B cell (primary cell): ENCODE measurements at regions not wholly inside any gene's neighbourhood (a gene's known extent, or its start where the extent isn't known, plus 50 kb on each side); places are given as distances from the start of the nearest gene placed in this dataset.

ENCODE experiments used
- ATAC-seq: fragments of 200-7000 bp; cut with Tn5 transposase; one replicate; pipeline ENCODE4 v1.10.0; 2021; ENCODE audit warnings: low read depth, mild to moderate bottlenecking, moderate number of reproducible peaks, moderate library complexity
- CTCF ChIA-PET: fragments of 350-600 bp; sonication (Branson Sonifier 250); formaldehyde crosslinking; loops from one replicate; lab custom pipeline; 2021; ENCODE audit warnings: antibody characterized with exemption, inconsistent platforms; lab: Charles Lee
- POLR2A ChIA-PET: fragments of 350-600 bp; sonication (Branson Sonifier 250); formaldehyde crosslinking; loops from one replicate; lab custom pipeline; 2021; ENCODE audit warnings: antibody characterized with exemption; lab: Charles Lee
- DNase-seq: peaks from one replicate; pipeline ENCODE4 v3.0.0; 2013
- H2AFZ ChIP-seq: 2 replicates; pipeline ENCODE4 v1.6.1; 2012; ENCODE audit warnings: mild to moderate bottlenecking, low read depth, low read length; ENCODE audit not compliant: insufficient read depth, poor library complexity, severe bottlenecking
- H3K27ac ChIP-seq, 2 donors: 1 replicate in 1 of 2; 2 replicates in 1 of 2; pipeline ENCODE4 v1.5.1; 2012 to 2013; ENCODE audit warnings: low read length in 2 of 2, mild to moderate bottlenecking in 2 of 2, moderate library complexity in 1 of 2
- H3K27me3 ChIP-seq, 4 experiments: fragments of 200-600 bp in 1 of 4; sonication (generic) in 1 of 4; replicated peaks in 1 of 4; 1 replicate in 2 of 4; 2 replicates in 2 of 4; pipeline versions ENCODE4 v1.6.1 to v1.7.0; 2013 to 2016; ENCODE audit warnings: low read length in 3 of 4, mild to moderate bottlenecking in 2 of 4, mixed read lengths in 1 of 4, moderate library complexity in 1 of 4; ENCODE audit not compliant: insufficient read depth in 4 of 4, control insufficient read depth in 3 of 4; ENCODE audit errors: control extremely low read depth in 1 of 4
- H3K36me3 ChIP-seq, 2 experiments: replicated peaks in 1 of 2; 1 replicate in 1 of 2; 2 replicates in 1 of 2; pipeline versions ENCODE4 v1.6.1 to v1.7.1; 2013; ENCODE audit warnings: low read length in 1 of 2; ENCODE audit not compliant: insufficient read depth in 2 of 2, control insufficient read depth in 1 of 2; ENCODE audit errors: control extremely low read depth in 1 of 2, extremely low read depth in 1 of 2
- H3K4me1 ChIP-seq, 2 donors: fragments of 200-600 bp in 1 of 2; sonication (generic) in 1 of 2; 1 replicate in 1 of 2; 2 replicates in 1 of 2; pipeline versions ENCODE4 v1.5.1 to v1.6.1; 2013 to 2017; ENCODE audit warnings: low read length in 2 of 2; ENCODE audit not compliant: control insufficient read depth in 2 of 2, insufficient read depth in 2 of 2
- H3K4me2 ChIP-seq: replicated peaks from 2 replicates; pipeline ENCODE3; 2012; ENCODE audit warnings: mild to moderate bottlenecking, low read depth, low read length; ENCODE audit not compliant: poor library complexity, severe bottlenecking
- H3K4me3 ChIP-seq, 5 experiments: fragments of 200-600 bp in 1 of 5; sonication (generic) in 1 of 5; 1 replicate in 3 of 5; 2 replicates in 2 of 5; pipeline versions ENCODE4 v1.5.1 to v1.7.0; 2011 to 2016; ENCODE audit warnings: low read length in 4 of 5, mild to moderate bottlenecking in 4 of 5, low read depth in 2 of 5, control low read depth in 1 of 5, moderate library complexity in 1 of 5; ENCODE audit not compliant: insufficient read depth in 1 of 5; ENCODE audit errors: control extremely low read depth in 1 of 5, extremely low read depth in 1 of 5
- H3K79me2 ChIP-seq: fragments of 200-600 bp; sonication (generic); one replicate; pipeline ENCODE4 v1.6.0; 2016; ENCODE audit warnings: low read length; ENCODE audit not compliant: control insufficient read depth, insufficient read depth
- H3K9ac ChIP-seq: fragments of 200-600 bp; sonication (generic); 2 replicates; pipeline ENCODE4 v1.6.1; 2017; ENCODE audit warnings: mild to moderate bottlenecking, low read length, moderate library complexity
- H3K9me3 ChIP-seq, 3 donors: one replicate each; pipeline versions ENCODE4 v1.6.1 to v1.7.1; 2013; ENCODE audit warnings: low read length in 2 of 3; ENCODE audit not compliant: control insufficient read depth in 2 of 3, insufficient read depth in 1 of 3; ENCODE audit errors: control extremely low read depth in 1 of 3
- H4K20me1 ChIP-seq: 2 replicates; pipeline ENCODE4 v1.6.0; 2012; ENCODE audit warnings: mild to moderate bottlenecking, low read length; ENCODE audit not compliant: insufficient read depth, control insufficient read depth, poor library complexity, severe bottlenecking
- H3K27ac Mint-ChIP-seq: one replicate; pipeline ENCODE4 v1.8.0; 2021; ENCODE audit warnings: mixed read lengths
- H3K27me3 Mint-ChIP-seq: one replicate; pipeline ENCODE4 v1.8.0; 2021; ENCODE audit warnings: mixed read lengths
- H3K4me1 Mint-ChIP-seq: one replicate; pipeline ENCODE4 v1.8.0; 2021; ENCODE audit warnings: mixed read lengths
- H3K4me3 Mint-ChIP-seq: one replicate; pipeline ENCODE4 v1.8.0; 2021; ENCODE audit warnings: mixed read lengths
- H3K9me3 Mint-ChIP-seq: one replicate; pipeline ENCODE4 v1.8.0; 2022; ENCODE audit warnings: mixed read lengths; ENCODE audit not compliant: insufficient read depth
- EZH2 ChIP-seq: IDR thresholded peaks from 2 replicates; pipeline ENCODE4 v1.6.1; 2012; ENCODE audit warnings: borderline replicate concordance, low read depth, mild to moderate bottlenecking, moderate library complexity, low read length; ENCODE audit not compliant: insufficient read depth, poor library complexity, severe bottlenecking
- WGBS: methylation state at CpG from one replicate; pipeline ENCODE4 v1.1.5; 2013; ENCODE audit warnings: missing lambda C conversion rate; ENCODE audit not compliant: insufficient coverage; 5-methylcytosine and 5-hydroxymethylcytosine counted together
- intact Hi-C: fragments of 100-400 bp; cut with micrococcal nuclease; formaldehyde crosslinking; loops from one replicate; pipeline ENCODE4 v1.10.0; 2022
- TF ChIP-seq, protein P1 (sequence below): fragments of 200-600 bp; IDR thresholded peaks from one replicate; pipeline ENCODE4 v1.8.0; 2022; ENCODE audit warnings: antibody characterized with exemption, mild to moderate bottlenecking

- WGBS: no CpG with 5 or more reads among the region's 6 CpGs
- H3K4me1 ChIP-seq: no peaks in the 10 kb centered on the region
- H3K9me3 ChIP-seq: no peaks in the 10 kb centered on the region
- peaks cover 0 to 7% (median 3%) of the 10 kb centered on the region in 4 experiments for H3K27me3 ChIP-seq
- H3K27me3 Mint-ChIP-seq: peaks cover 14% of the 10 kb centered on the region
- TF ChIP-seq, protein P1, sequence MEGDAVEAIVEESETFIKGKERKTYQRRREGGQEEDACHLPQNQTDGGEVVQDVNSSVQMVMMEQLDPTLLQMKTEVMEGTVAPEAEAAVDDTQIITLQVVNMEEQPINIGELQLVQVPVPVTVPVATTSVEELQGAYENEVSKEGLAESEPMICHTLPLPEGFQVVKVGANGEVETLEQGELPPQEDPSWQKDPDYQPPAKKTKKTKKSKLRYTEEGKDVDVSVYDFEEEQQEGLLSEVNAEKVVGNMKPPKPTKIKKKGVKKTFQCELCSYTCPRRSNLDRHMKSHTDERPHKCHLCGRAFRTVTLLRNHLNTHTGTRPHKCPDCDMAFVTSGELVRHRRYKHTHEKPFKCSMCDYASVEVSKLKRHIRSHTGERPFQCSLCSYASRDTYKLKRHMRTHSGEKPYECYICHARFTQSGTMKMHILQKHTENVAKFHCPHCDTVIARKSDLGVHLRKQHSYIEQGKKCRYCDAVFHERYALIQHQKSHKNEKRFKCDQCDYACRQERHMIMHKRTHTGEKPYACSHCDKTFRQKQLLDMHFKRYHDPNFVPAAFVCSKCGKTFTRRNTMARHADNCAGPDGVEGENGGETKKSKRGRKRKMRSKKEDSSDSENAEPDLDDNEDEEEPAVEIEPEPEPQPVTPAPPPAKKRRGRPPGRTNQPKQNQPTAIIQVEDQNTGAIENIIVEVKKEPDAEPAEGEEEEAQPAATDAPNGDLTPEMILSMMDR: no peak
- TF ChIP-seq EZH2: no peak
- intact Hi-C loops: no loop called here
- POLR2A ChIA-PET: no interaction called here
- H3K4me1 Mint-ChIP-seq: peaks cover 2% of the 10 kb centered on the region
- H3K27ac ChIP-seq: no peak overlapping the region
- no peak overlapping the region for H3K27ac Mint-ChIP-seq
- no peaks in the 10 kb centered on the region for H4K20me1 ChIP-seq
- H3K9me3 Mint-ChIP-seq: no peaks in the 10 kb centered on the region
- DNase-seq (no peak), ATAC-seq (no peak)
- H3K36me3 ChIP-seq: no peaks in the 10 kb centered on the region
- H3K79me2 ChIP-seq: no peaks in the 10 kb centered on the region
- CTCF ChIA-PET: no interaction called here
- H3K4me2 ChIP-seq: no peak overlapping the region
- H3K4me3 Mint-ChIP-seq: no peak overlapping the region
- H3K9ac ChIP-seq: no peak overlapping the region
- no peak overlapping the region for H3K4me3 ChIP-seq
- no peak overlapping the region for H2AFZ ChIP-seq
Observed at GRCh38 chr6:89028774-89029173, 51.8 kb upstream of the PNRC1 start.

DNA sequence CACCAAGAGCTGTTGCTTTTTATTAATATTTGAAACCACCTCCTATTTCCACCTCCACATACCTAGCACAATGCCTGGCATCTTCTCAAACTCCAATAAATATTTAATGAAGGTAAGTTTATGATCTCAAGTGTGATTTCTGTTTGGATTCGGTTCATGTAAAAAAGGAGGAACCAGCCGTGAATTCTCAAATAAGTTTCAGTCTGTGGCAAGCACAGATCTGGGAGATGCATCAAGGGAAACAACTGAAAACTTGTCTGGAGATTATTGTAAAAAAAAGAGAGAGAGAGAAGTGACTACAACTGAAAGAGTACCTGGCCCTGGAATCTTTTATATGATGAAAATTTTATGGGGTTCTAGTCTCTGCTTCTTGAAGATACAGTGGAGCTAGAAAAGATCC lies 52.8 kb upstream of the PNRC1 start:
- ChIA-PET POLR2A (interaction anchor here (0.5 kb wide), 1 partner anchor 53 kb away, joined by 4 read pairs; the partner anchor contains the start of gene PNRC1), CTCF (interaction anchor here (0.6 kb wide), 1 partner anchor 251 kb away, joined by 3 read pairs; no protein-coding TSS in a partner anchor)
- Histone ChIP-seq H3K9me3 (no peaks in the 10 kb centered on the region), H3K36me3 (no peaks in the 10 kb centered on the region), H2AFZ (no peak overlapping the region), H3K27me3 (peaks cover 0 to 7% (median 2%) of the 10 kb centered on the region in 4 experiments), H3K9ac (no peak overlapping the region), H3K4me1 (no peaks in the 10 kb centered on the region), H3K79me2 (no peaks in the 10 kb centered on the region), H4K20me1 (no peaks in the 10 kb centered on the region), H3K4me3 (no peak overlapping the region), H3K4me2 (no peak overlapping the region), H3K27ac (no peak overlapping the region)
- H3K27me3 Mint-ChIP-seq: peaks cover 14% of the 10 kb centered on the region
- TF ChIP-seq, protein P1: no peak
- TF ChIP-seq EZH2: no peak
- no peak for ATAC-seq
- 81% methylated on average over 2 of the region's 2 CpGs for WGBS
- intact Hi-C loops: no loop called here
- no peak overlapping the region for H3K4me3 Mint-ChIP-seq
- H3K27ac Mint-ChIP-seq: no peak overlapping the region
- H3K9me3 Mint-ChIP-seq: no peaks in the 10 kb centered on the region
- no peak for DNase-seq
- peaks cover 2% of the 10 kb centered on the region for H3K4me1 Mint-ChIP-seq
